ENCODE measurements at regions not wholly inside any gene's neighbourhood (a gene's known extent, or its start where the extent isn't known, plus 50 kb on each side); places are given as distances from the start of the nearest gene placed in this dataset.

GRCh38 chr6:23927935-23928334 is 198.1 kb upstream of the NRSN1 start:
- Histone ChIP-seq H3K36me3 (ENCODE audit: insufficient read depth, low read length) (no peaks in the 10 kb centered on the region), H3K79me2 (ENCODE audit: insufficient read depth, low read length) (no peaks in the 10 kb centered on the region), H3K27me3 (ENCODE audit: insufficient read depth, low read length, poor library complexity) (no peaks in the 10 kb centered on the region), H3K4me2 (ENCODE audit: insufficient read depth, low read length) (no peak overlapping the region), H3K4me1 (ENCODE audit: insufficient read depth, low read length) (no peaks in the 10 kb centered on the region), H3K9me3 (ENCODE audit: insufficient read depth, low read length, severe bottlenecking) (no peaks in the 10 kb centered on the region), H4K20me1 (ENCODE audit: insufficient read depth, low read length) (no peaks in the 10 kb centered on the region), H3K27ac (ENCODE audit: low read length) (no peak overlapping the region), H2AFZ (ENCODE audit: low read depth, low read length) (no peak overlapping the region), H3K9ac (ENCODE audit: low read depth, low read length) (no peak overlapping the region), H3K4me3 (ENCODE audit: low read depth in 1 of 2, low read length in 2 of 2) (no peak overlapping the region)
- no peak for ATAC-seq (ENCODE audit: insufficient read depth, low read depth)
- no peak for DNase-seq
- TF ChIP-seq EZH2 (IDR thresholded peaks at IDR 0.05; ENCODE audit: borderline replicate concordance, low read depth, low read length, severe bottlenecking) (no peak), CTCF (IDR thresholded peaks at IDR 0.05; ENCODE audit: borderline replicate concordance, extremely low read depth, low read length, poor library complexity, severe bottlenecking) (no peak)

DNA sequence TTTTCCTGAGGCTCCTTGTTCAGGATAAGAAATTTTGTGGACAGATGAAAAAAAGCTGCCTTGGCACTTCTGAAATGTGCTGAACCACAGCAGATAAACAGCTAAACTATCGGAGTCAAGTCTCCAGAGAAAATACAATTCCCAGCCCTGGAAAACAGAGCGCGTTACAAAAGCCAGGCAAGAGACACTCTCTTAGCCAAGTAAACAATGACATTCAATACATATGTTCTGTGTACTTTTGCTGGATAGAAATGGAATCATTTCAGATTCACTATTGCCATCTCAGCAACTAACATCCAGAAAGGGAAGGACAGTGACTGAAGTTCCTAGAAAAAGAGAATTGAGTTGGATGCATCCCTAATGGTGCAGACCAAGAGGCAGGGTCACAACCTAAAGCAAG is 196.8 kb upstream of the NRSN1 start:
- no peaks in the 10 kb centered on the region for H3K9me3 ChIP-seq (ENCODE audit: insufficient read depth, low read length, severe bottlenecking)
- H3K9ac ChIP-seq (ENCODE audit: low read depth, low read length), result no peak overlapping the region
- no peak overlapping the region for H2AFZ ChIP-seq (ENCODE audit: low read depth, low read length)
- H4K20me1 ChIP-seq (ENCODE audit: insufficient read depth, low read length), result no peaks in the 10 kb centered on the region
- ATAC-seq (ENCODE audit: insufficient read depth, low read depth), result no peak
- TF ChIP-seq EZH2 (IDR thresholded peaks at IDR 0.05; ENCODE audit: borderline replicate concordance, low read depth, low read length, severe bottlenecking) (no peak), CTCF (IDR thresholded peaks at IDR 0.05; ENCODE audit: borderline replicate concordance, extremely low read depth, low read length, poor library complexity, severe bottlenecking) (no peak)
- no peaks in the 10 kb centered on the region for H3K4me1 ChIP-seq (ENCODE audit: insufficient read depth, low read length)
- no peaks in the 10 kb centered on the region for H3K27me3 ChIP-seq (ENCODE audit: insufficient read depth, low read length, poor library complexity)
- no peaks in the 10 kb centered on the region for H3K36me3 ChIP-seq (ENCODE audit: insufficient read depth, low read length)
- no peak overlapping the region for H3K4me3 ChIP-seq (ENCODE audit: low read depth in 1 of 2, low read length in 2 of 2)
- no peak for DNase-seq
- no peak overlapping the region for H3K4me2 ChIP-seq (ENCODE audit: insufficient read depth, low read length)
- no peak overlapping the region for H3K27ac ChIP-seq (ENCODE audit: low read length)
- no peaks in the 10 kb centered on the region for H3K79me2 ChIP-seq (ENCODE audit: insufficient read depth, low read length)

DNA sequence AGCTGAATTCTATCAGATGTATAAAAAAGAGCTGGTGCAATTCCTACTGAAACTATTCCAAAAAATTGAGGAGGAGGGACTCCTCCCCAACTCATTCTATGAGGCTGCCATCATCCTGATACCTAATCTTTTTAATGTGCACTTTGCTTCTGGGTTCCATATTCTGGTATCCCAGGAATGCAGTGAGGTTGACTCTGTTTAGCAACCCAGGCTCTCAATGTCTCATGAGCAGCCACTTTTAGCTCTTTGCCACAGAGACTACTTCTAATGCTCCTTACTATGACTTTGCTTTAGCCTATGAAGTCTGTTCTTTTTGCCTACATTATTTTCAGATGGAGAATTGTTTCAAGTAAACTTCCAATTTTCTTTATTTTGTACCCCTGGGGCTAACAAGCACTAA is 185.5 kb upstream of the NRSN1 start:
- TF ChIP-seq EZH2 (IDR thresholded peaks at IDR 0.05; ENCODE audit: borderline replicate concordance, low read depth, low read length, severe bottlenecking) (no peak), CTCF (IDR thresholded peaks at IDR 0.05; ENCODE audit: borderline replicate concordance, extremely low read depth, low read length, poor library complexity, severe bottlenecking) (no peak)
- H3K27ac ChIP-seq (ENCODE audit: low read length), result no peak overlapping the region
- H3K9me3 ChIP-seq (ENCODE audit: insufficient read depth, low read length, severe bottlenecking), result no peaks in the 10 kb centered on the region
- no peaks in the 10 kb centered on the region for H3K27me3 ChIP-seq (ENCODE audit: insufficient read depth, low read length, poor library complexity)
- DNase-seq (no peak), ATAC-seq (ENCODE audit: insufficient read depth, low read depth) (no peak)
- no peak overlapping the region for H2AFZ ChIP-seq (ENCODE audit: low read depth, low read length)
- no peak overlapping the region for H3K4me2 ChIP-seq (ENCODE audit: insufficient read depth, low read length)
- H3K4me1 ChIP-seq (ENCODE audit: insufficient read depth, low read length), result no peaks in the 10 kb centered on the region
- no peaks in the 10 kb centered on the region for H4K20me1 ChIP-seq (ENCODE audit: insufficient read depth, low read length)
- no peak overlapping the region for H3K9ac ChIP-seq (ENCODE audit: low read depth, low read length)
- no peaks in the 10 kb centered on the region for H3K79me2 ChIP-seq (ENCODE audit: insufficient read depth, low read length)
- H3K36me3 ChIP-seq (ENCODE audit: insufficient read depth, low read length), result no peaks in the 10 kb centered on the region
- H3K4me3 ChIP-seq (ENCODE audit: low read depth in 1 of 2, low read length in 2 of 2), result no peak overlapping the region

- Histone ChIP-seq H3K27ac (ENCODE audit: low read length) (no peak overlapping the region), H4K20me1 (ENCODE audit: insufficient read depth, low read length) (no peaks in the 10 kb centered on the region), H3K36me3 (ENCODE audit: insufficient read depth, low read length) (no peaks in the 10 kb centered on the region), H2AFZ (ENCODE audit: low read depth, low read length) (no peak overlapping the region), H3K79me2 (ENCODE audit: insufficient read depth, low read length) (no peaks in the 10 kb centered on the region), H3K4me2 (ENCODE audit: insufficient read depth, low read length) (no peak overlapping the region), H3K4me3 (ENCODE audit: low read depth in 1 of 2, low read length in 2 of 2) (no peak overlapping the region), H3K4me1 (ENCODE audit: insufficient read depth, low read length) (no peaks in the 10 kb centered on the region), H3K9ac (ENCODE audit: low read depth, low read length) (no peak overlapping the region), H3K9me3 (ENCODE audit: insufficient read depth, low read length, severe bottlenecking) (no peaks in the 10 kb centered on the region), H3K27me3 (ENCODE audit: insufficient read depth, low read length, poor library complexity) (no peaks in the 10 kb centered on the region)
- no peak for DNase-seq
- no peak for ATAC-seq (ENCODE audit: insufficient read depth, low read depth)
- no peak for TF ChIP-seq EZH2 (IDR thresholded peaks at IDR 0.05; ENCODE audit: borderline replicate concordance, low read depth, low read length, severe bottlenecking)
- no peak for TF ChIP-seq CTCF (IDR thresholded peaks at IDR 0.05; ENCODE audit: borderline replicate concordance, extremely low read depth, low read length, poor library complexity, severe bottlenecking)
Measured at GRCh38 chr6:23951691-23952090, 174.3 kb upstream of the NRSN1 start.

Measured in DND-41 (cell line).